HG02571 (cell line): ENCODE measurements at regions not wholly inside any gene's neighbourhood (a gene's known extent, or its start where the extent isn't known, plus 50 kb on each side); places are given as distances from the start of the nearest gene placed in this dataset.
"Not testable (repeated sequence)": the region's sequence is repeated elsewhere in the genome, so short reads cannot be mapped to it uniquely, and the experiment has no call there.

Experiments
- ATAC-seq: cut with Tn5 transposase; IDR thresholded peaks from one replicate; pipeline ENCODE4 v1.9.1; 2021; ENCODE audit warnings: mild to moderate bottlenecking, moderate library complexity; ENCODE audit not compliant: unreplicated experiment

DNA sequence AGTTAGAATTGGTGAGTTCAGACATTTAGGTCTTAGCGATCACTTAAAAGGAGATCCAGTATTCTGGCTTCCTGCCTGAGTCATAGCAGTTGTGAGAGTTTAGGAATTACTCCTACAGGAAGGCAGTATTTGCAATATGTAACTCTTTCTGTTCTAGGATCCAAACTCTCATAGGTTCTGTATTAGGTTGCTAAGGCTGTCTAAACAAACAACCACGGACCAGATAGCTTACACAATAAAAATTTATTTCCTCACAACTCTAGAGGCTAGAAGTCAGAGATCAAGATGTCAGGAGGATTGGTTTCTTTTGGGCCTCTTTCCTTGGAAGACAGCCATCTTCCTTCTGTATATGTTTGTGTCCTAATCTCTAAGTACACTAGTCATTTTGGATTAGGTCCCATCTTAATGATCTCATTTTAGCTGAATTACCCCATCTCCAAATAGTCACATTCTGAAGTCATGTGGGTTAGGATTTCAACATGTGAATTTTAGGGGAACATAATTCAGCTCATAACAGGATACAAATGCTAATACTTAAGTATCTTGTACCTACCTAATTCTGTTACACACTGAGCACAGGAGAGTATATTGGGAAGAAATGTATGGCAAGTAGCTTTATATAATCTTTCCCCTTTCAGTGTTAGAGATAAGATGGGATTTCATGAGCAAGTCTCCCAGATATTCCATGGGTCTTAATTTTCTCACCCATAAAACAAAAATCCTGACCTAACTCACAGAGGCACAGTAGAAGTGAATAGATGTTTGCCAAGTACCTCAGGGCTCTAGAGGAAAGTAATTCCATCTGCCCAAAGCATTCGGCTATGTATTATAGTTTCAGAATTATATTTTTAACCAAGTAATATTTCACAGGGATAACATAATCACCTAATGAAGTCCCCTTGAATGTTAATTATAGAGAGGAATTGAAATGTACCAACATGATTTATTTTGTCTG is 144.4 kb downstream of the PTBP2 start:
- no peak for ATAC-seq

DNA sequence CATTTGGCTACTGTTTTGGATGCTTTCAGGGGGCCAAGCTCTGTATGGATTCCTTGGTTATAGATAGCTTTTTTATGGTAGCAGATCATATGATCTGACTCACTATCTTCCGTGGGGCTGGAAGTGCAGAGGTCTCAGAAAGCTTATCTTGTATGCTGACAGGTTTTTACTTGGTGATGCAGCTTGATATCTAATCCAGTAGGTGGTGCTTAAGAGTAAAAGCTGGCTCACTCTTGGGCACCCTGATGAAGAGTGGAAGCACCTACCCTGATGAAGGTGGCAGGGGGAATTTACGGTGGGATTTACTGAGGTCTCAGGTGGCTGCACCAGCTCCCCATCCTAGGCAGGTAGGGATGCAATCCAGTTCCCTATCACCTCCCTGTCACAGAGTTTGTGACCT is 151.2 kb downstream of the PTBP2 start:
- ATAC-seq = no peak

GRCh38 chr1:96878640-96879039 is 157.1 kb downstream of the PTBP2 start:
- no peak for ATAC-seq

DNA sequence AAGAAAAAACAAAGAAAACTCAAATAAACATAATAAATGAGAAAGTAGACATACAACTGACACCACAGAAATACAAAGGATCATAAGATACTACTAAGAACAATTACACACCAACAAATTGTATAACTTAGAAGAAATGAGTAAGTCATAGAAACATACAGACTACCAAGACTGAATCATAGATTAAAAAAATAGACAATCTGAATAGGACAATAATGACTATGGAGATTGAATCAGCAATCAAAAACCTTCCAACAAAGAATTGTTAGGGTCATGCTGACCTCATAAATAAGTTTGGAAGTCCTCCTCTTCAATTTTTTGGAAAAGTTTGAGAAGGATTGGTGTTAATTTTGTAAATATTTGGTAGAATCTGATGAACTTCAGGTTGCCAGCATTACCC is 159.0 kb downstream of the PTBP2 start:
- ATAC-seq = no peak

- no peak for ATAC-seq
Observed at GRCh38 chr1:96882096-96882495, 160.5 kb downstream of the PTBP2 start.

DNA sequence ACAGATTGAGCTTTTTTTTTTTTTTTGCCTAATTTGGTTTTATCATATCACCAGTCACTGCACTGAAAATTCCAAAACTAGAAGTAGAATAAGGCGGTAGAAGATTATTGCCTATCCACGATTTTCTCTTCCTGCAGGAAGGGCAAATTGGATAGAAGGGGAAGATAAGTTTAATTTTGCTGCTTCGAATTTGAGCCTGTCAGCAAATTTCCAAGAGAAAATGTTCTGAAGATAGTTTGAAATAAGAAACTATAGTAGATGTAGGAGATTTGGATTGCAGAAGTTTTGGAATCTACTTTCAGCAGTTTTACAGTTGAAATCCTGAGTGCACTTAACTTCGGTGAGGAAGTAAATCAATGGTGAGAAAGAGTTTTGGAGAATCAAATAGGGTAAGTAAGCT is 164.9 kb downstream of the PTBP2 start:
- no peak for ATAC-seq

DNA sequence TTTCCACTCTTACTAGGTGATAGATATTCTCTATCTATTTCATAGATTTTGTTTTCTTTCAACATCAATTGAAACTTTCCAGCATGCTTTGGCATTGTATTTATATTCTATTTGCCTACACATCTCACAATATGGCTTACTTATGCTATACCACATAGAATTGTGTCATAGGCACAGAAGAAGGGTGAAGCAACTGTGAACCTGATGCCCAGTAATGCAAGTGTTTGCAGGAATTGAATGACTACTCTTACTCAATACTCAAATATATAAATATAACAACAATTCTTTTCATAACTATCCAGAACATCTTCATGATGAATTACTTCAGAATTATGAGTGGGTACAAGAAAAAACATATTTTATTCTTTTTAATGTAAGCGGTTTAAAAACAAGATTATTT is 165.9 kb downstream of the PTBP2 start:
- ATAC-seq = no peak

DNA sequence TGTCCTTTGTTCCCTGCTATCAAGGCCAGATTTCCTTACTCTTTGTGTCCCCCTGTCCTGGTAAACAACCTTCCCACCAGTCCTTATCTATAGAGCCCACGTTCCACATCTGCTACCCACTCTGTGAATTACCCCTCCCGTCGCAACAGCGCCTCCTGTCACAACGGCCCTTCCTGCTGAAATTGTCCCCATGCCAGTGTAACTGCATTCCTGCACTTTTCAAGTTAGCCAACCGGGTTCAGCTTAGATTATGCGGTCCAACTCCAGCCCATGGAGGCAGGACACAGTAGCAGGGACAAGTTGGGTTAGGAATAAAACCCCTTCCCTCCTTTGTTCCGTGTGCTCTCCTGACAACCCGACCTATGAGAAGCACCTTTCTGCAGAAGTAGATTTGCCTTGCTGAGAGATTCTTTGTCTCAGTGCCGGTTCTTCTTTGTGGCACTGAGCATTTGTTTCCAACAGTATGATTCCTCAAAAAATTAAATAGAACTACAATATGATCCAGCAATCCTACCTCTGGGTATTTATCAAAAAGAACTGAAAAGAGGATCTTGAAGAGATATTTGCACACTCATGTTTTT is 180.3 kb downstream of the PTBP2 start:
- no peak for ATAC-seq

- ATAC-seq = no peak
Observed at GRCh38 chr1:96912248-96912647, 190.7 kb downstream of the PTBP2 start.

DNA sequence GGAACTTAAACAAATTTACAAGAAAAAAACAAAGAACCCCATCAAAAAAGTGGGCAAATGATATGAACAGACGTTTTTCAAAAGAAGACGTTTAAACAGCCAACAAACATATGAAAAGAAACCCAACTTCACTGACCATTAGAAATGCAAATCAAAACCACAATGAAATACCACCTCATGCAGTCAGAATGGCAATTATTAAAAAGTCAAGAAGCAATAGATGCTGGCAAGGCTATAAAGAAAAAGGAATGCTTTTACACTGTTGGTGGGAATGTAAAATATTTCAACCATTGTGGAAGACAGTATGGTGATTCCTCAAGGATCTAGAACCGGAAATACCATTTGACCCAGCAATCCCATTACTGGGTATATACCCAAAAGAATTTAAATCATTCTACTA is 194.1 kb downstream of the PTBP2 start:
- not testable (repeated sequence) for ATAC-seq

- no peak for ATAC-seq
Observed at GRCh38 chr1:96918406-96918805, 196.8 kb downstream of the PTBP2 start.

DNA sequence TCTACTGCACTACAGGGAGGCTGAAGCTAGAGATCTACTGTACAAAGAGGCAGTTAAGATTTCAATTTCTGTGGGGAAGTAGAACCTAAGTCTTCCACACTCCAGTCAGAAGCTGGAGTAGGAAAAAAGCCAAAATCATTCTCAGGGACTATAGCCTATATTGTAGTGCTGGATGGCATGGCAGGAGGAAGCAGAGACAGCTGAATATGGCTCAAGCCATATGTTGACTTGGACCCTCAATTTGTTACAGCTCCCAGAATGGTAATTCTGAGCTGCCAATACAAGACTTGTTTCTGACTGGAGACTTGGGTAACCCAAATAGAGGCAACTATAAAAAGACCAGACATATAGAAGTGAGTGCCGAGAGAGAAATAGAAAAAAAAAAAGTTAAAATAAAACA is 200.6 kb downstream of the PTBP2 start:
- no peak for ATAC-seq

GRCh38 chr1:96923753-96924152 is 202.2 kb downstream of the PTBP2 start:
- ATAC-seq = no peak

DNA sequence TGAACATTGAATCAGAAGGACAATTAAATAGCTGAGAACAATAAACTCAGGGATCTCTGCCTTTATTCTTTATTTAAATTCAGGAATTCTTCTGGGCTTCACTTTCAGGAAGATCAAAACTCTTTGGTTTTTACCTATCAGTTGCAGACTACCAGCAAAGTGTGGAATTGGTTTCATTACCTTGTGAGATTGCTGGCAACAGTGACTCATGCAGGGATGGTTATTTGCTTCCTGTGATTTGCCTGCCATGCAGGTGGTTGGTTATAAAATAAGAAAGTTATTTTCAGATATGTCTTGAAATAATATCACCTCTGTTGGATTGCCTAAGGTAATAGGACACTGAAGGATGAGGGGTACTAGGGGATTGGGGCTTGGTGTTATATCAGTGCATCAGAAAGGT is 204.6 kb downstream of the PTBP2 start:
- no peak for ATAC-seq

- ATAC-seq = no peak
Observed at GRCh38 chr1:96927125-96927524, 205.5 kb downstream of the PTBP2 start.

- ATAC-seq = no peak
Observed at GRCh38 chr1:96931136-96931535, 209.6 kb downstream of the PTBP2 start.

DNA sequence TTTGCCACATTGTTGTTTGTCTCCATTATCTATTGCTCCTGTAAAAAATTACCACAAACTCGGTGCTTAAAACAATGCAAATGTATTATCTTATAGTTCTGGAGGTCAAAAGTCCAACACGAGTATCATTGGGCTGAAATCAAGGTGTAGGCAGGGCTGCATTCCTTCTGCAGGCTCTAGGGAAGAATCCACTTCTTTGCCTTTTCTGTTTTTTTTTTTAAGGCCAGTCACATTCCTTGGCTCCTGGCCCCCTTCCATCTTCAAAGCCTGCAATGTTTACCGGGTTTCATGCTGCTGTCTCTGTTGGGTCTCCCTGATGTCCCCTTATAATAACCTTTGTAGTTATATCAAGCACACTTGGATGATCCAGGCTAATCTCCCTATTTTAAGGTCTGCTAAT is 212.7 kb downstream of the PTBP2 start:
- ATAC-seq = no peak

GRCh38 chr1:96944432-96945092 is 223.0 kb downstream of the PTBP2 start:
- no peak for ATAC-seq

- ATAC-seq = no peak
Observed at GRCh38 chr1:96945509-96946084, 224.0 kb downstream of the PTBP2 start.

- no peak for ATAC-seq
Observed at GRCh38 chr1:96955307-96956012, 233.9 kb downstream of the PTBP2 start.

GRCh38 chr1:96962216-96962615 is 240.6 kb downstream of the PTBP2 start:
- ATAC-seq = no peak
